ENCODE measurements at regions not wholly inside any gene's neighbourhood (a gene's known extent, or its start where the extent isn't known, plus 50 kb on each side); places are given as distances from the start of the nearest gene placed in this dataset.

DNA sequence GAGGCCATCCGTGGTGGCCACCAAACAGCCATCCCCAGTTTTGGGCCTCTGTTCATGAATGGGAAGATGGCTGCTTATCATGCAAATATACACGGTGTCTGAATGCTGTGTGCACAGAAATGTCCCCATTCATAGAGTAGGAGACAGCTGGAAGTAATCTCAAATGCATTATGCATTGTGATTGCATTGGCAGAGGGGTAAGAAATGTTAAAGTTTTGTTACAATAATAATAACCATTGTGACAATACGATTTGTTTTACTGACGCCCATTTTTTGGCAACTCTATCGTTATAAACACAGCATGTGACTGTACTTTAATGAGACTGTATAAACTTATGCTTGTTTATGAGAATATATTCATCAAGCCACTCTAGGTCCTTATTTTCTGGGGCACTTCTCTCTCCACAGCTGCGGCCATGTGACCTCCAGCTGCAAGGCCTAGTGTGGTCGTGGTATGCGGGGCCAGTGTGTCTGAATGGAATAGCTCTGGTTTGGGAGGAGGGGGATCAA, 474.3 kb downstream of the VRK1 start:
- no peak for TF ChIP-seq EGR1 (IDR thresholded peaks at IDR 0.05)
- TF ChIP-seq, protein P1, sequence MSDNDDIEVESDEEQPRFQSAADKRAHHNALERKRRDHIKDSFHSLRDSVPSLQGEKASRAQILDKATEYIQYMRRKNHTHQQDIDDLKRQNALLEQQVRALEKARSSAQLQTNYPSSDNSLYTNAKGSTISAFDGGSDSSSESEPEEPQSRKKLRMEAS (IDR thresholded peaks at IDR 0.05) = no peak
- TF ChIP-seq RAD21 (IDR thresholded peaks at IDR 0.05; ENCODE audit: low read depth) = no peak
- no peak for TF ChIP-seq YY1 (IDR thresholded peaks at IDR 0.05; ENCODE audit: low read depth)
- no peak for TF ChIP-seq CEBPB (IDR thresholded peaks at IDR 0.05)
- TF ChIP-seq EP300 (IDR thresholded peaks at IDR 0.05; ENCODE audit: borderline replicate concordance) = no peak
- no peak for TF ChIP-seq TCF12 (IDR thresholded peaks at IDR 0.05; ENCODE audit: low read depth)
- TF ChIP-seq REST (IDR thresholded peaks at IDR 0.05; ENCODE audit: low read depth) = no peak
